Adrenal gland (tissue), 5 donors: ENCODE measurements at regions not wholly inside any gene's neighbourhood (a gene's known extent, or its start where the extent isn't known, plus 50 kb on each side); places are given as distances from the start of the nearest gene placed in this dataset.

Experiments used
- CTCF ChIP-seq, 6 experiments: fragments of 450-650 bp in 4 of 6; fragments of 200-600 bp in 2 of 6; sonication (generic) in 1 of 6; IDR thresholded peaks; 1 replicate in 5 of 6; 2 replicates in 1 of 6; pipeline versions ENCODE4 v1.5.1 to v1.8.0; 2016 to 2021; ENCODE audit warnings: antibody characterized with exemption in 6 of 6, mild to moderate bottlenecking in 2 of 6, moderate library complexity in 1 of 6
- POLR2A ChIP-seq, 2 donors: fragments of 450-650 bp; IDR thresholded peaks; one replicate each; pipeline ENCODE4 v1.6.1; 2017; ENCODE audit warnings: antibody characterized with exemption in 2 of 2, mild to moderate bottlenecking in 2 of 2, moderate library complexity in 1 of 2
- donor health status: DM: no; HTN: no; CAD: no.

GRCh38 chr5:107753427-107753826, 82.7 kb upstream of the EFNA5 start:
- TF ChIP-seq CTCF (IDR thresholded peaks at IDR 0.05) (no peak), POLR2A (IDR thresholded peaks at IDR 0.05) (no peak)
